Esophagus muscularis mucosa (tissue), 3 donors: ENCODE measurements at regions not wholly inside any gene's neighbourhood (a gene's known extent, or its start where the extent isn't known, plus 50 kb on each side); places are given as distances from the start of the nearest gene placed in this dataset.

Experiments
- POLR2A ChIP-seq: fragments of 450-650 bp; IDR thresholded peaks from one replicate; pipeline ENCODE4 v1.6.1; 2017; ENCODE audit warnings: antibody characterized with exemption, moderate library complexity, mild to moderate bottlenecking, low read depth
- TF ChIP-seq, protein P1 (sequence below), 3 experiments: fragments of 200-600 bp in 2 of 3; fragments of 450-650 bp in 1 of 3; sonication (generic) in 2 of 3; IDR thresholded peaks; one replicate each; pipeline ENCODE4 v1.5.1; 2017 to 2019; ENCODE audit warnings: antibody characterized with exemption in 3 of 3, mild to moderate bottlenecking in 2 of 3, moderate library complexity in 1 of 3

DNA sequence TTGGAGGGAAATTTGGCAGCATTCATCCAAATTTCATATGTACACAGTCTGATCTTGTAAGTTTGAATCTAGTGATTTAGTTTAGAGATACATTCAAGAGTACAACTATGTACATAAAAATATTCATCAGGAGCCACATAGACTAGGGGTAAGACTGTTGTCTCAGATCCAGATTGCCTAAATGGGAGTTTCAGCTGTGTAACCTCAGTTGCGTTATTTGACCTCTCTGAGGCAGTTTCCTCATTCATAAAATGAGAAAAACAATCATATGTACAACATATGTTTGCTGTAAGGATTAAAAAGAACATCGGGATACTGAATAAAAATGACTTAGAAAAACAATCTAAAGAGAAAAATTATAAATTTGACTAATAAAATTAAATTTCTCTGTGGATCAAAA is 577.5 kb downstream of the RPL10L start:
- TF ChIP-seq, protein P1, sequence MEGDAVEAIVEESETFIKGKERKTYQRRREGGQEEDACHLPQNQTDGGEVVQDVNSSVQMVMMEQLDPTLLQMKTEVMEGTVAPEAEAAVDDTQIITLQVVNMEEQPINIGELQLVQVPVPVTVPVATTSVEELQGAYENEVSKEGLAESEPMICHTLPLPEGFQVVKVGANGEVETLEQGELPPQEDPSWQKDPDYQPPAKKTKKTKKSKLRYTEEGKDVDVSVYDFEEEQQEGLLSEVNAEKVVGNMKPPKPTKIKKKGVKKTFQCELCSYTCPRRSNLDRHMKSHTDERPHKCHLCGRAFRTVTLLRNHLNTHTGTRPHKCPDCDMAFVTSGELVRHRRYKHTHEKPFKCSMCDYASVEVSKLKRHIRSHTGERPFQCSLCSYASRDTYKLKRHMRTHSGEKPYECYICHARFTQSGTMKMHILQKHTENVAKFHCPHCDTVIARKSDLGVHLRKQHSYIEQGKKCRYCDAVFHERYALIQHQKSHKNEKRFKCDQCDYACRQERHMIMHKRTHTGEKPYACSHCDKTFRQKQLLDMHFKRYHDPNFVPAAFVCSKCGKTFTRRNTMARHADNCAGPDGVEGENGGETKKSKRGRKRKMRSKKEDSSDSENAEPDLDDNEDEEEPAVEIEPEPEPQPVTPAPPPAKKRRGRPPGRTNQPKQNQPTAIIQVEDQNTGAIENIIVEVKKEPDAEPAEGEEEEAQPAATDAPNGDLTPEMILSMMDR (IDR thresholded peaks at IDR 0.05): no peak
- TF ChIP-seq POLR2A: no peak
